Brain microvascular endothelial cell (primary cell): ENCODE measurements at regions not wholly inside any gene's neighbourhood (a gene's known extent, or its start where the extent isn't known, plus 50 kb on each side); places are given as distances from the start of the nearest gene placed in this dataset.

Source experiments
- DNase-seq: peaks from one replicate; pipeline ENCODE4 v3.0.0-alpha.2; 2020
- H3K27ac ChIP-seq: fragments of 250-450 bp; sonication (Bioruptor Pico); 2 replicates; pipeline ENCODE4 v1.5.1; 2020; ENCODE audit warnings: mild to moderate bottlenecking, moderate library complexity
- H3K27me3 ChIP-seq: fragments of 250-450 bp; sonication (Bioruptor Pico); replicated peaks from 2 replicates; pipeline ENCODE4 v1.5.1; 2020; ENCODE audit warnings: mild to moderate bottlenecking
- H3K36me3 ChIP-seq: fragments of 250-450 bp; sonication (Bioruptor Pico); replicated peaks from 2 replicates; pipeline ENCODE4 v1.5.1; 2020; ENCODE audit warnings: mild to moderate bottlenecking
- H3K4me3 ChIP-seq: 2 replicates; pipeline ENCODE4 v1.5.1; 2011; ENCODE audit warnings: low read depth, mild to moderate bottlenecking, control low read depth, low read length, moderate library complexity
- in situ Hi-C: cut with HindIII; loops from 2 replicates; pipeline ENCODE4 v1.10.0; 2017; ENCODE audit warnings: low sequenced_read_pairs, low pct_ligation_motif_present
- TF ChIP-seq, protein P1 (sequence below): IDR thresholded peaks from 2 replicates; pipeline ENCODE4 v1.5.1; 2011; ENCODE audit warnings: low read depth, mild to moderate bottlenecking, moderate library complexity, low read length, control low read depth, inconsistent platforms; ENCODE audit errors: missing control alignments

DNA sequence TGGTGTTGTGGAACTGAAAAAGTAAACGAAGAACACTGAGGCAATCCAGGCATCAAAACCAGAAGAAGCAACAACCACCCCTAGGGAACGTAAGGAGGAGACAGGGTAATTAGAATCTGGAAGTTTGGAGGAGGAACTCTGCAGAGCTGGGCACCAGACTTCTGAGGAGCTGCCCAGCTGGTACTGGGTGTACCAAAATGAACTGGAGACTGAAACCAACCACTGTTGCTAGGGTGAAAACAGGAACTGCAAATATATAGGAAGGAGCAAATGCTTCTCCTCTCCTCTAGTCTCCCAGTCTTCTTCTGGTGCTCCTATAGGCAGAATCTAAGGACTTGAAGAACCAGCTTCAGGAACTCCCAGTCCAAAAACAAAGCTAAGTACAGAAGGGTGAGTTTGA is 189.8 kb downstream of the ELAVL2 start:
- H3K36me3 ChIP-seq, result no peaks in the 10 kb centered on the region
- H3K27me3 ChIP-seq, result no peaks in the 10 kb centered on the region
- in situ Hi-C loops, result no loop called here
- TF ChIP-seq, protein P1, sequence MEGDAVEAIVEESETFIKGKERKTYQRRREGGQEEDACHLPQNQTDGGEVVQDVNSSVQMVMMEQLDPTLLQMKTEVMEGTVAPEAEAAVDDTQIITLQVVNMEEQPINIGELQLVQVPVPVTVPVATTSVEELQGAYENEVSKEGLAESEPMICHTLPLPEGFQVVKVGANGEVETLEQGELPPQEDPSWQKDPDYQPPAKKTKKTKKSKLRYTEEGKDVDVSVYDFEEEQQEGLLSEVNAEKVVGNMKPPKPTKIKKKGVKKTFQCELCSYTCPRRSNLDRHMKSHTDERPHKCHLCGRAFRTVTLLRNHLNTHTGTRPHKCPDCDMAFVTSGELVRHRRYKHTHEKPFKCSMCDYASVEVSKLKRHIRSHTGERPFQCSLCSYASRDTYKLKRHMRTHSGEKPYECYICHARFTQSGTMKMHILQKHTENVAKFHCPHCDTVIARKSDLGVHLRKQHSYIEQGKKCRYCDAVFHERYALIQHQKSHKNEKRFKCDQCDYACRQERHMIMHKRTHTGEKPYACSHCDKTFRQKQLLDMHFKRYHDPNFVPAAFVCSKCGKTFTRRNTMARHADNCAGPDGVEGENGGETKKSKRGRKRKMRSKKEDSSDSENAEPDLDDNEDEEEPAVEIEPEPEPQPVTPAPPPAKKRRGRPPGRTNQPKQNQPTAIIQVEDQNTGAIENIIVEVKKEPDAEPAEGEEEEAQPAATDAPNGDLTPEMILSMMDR, result no peak
- no peak overlapping the region for H3K27ac ChIP-seq
- H3K4me3 ChIP-seq, result no peak overlapping the region
- DNase-seq, result no peak

DNA sequence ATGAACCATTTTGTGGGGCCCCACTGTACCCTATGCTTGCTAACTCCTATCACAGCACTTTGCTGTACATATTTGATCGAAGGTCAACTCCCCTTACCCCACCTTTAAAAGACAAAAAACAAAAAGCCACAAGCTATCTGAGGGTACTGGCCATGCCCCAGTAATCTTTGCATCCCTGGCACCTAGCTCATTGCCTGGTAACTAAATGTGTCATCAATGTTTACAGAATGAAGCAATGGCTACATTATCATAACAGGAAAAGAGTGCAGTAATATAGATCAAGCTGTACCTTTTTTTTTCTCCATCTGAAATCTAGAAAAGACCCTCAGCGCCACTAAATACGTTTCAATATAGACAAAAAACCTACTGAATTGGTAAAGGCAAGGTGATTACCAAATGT is 188.0 kb downstream of the ELAVL2 start:
- Histone ChIP-seq H3K27ac (no peak overlapping the region), H3K36me3 (no peaks in the 10 kb centered on the region), H3K4me3 (no peak overlapping the region), H3K27me3 (no peaks in the 10 kb centered on the region)
- no peak for DNase-seq
- TF ChIP-seq, protein P1, result no peak
- in situ Hi-C loops, result no loop called here

DNA sequence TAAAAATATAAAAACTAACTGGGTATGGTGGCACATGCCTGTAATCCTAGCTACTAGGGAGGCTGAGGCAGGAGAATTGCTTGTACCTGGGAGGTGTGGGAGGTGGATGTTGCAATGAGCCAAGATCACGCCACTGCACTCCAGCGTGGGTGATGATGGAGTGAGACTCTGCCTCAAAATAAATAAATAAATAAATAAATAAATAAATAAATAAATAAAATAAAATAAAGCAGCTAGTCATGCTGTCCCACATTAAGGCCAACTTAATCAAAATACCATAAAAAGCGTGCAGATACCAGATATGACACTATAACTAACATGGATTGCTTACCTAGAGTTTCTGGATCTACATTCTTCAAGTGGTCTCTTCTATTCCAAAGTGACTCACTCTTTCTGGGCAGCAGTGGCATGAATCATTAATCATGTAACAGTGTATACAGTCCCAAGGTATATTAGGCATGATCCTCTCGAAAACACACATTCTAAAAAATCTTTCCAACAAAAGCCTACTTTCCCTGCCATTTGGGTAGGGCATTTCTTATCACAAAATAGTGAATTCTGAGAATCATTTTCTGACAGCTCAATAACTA is 187.1 kb downstream of the ELAVL2 start:
- in situ Hi-C loops, result no loop called here
- no peak overlapping the region for H3K27ac ChIP-seq
- H3K27me3 ChIP-seq, result no peaks in the 10 kb centered on the region
- TF ChIP-seq, protein P1, result no peak
- H3K4me3 ChIP-seq, result no peak overlapping the region
- no peaks in the 10 kb centered on the region for H3K36me3 ChIP-seq
- DNase-seq, result no peak
